Stimulated activated CD4-positive, alpha-beta T cell treated with anti-CD3 and anti-CD28 coated beads, Interleukin-1b, Interleukin-23, amount 100 ng/mL, for 24 hours (primary cell): ENCODE measurements at regions not wholly inside any gene's neighbourhood (a gene's known extent, or its start where the extent isn't known, plus 50 kb on each side); places are given as distances from the start of the nearest gene placed in this dataset.

ENCODE experiments used
- DNase-seq, 4 experiments: peaks; one replicate each; pipeline ENCODE4 v3.0.0-alpha.2; 2020; ENCODE audit warnings: low read depth in 4 of 4, low spot score in 1 of 4

DNA sequence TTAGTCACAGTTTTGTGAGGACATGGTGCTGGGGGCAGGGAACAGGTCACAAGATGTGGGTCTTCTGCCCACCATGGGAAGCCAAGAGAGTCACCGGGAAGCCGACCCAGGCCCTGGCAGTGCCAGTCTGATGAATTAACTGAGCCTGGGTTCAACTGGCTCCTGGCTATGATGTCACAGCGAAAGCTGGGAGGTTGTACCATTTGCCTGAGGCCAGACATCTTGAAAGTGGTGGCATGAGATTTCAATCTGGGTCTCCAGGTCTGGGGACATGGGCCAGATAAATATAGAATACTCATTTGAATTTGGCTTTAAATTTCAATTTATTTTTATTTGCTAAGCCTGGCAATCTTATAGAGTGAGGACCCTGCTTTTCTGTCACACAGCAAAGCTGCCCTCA lies 280.9 kb downstream of the NSG2 start:
- no peak for DNase-seq

DNA sequence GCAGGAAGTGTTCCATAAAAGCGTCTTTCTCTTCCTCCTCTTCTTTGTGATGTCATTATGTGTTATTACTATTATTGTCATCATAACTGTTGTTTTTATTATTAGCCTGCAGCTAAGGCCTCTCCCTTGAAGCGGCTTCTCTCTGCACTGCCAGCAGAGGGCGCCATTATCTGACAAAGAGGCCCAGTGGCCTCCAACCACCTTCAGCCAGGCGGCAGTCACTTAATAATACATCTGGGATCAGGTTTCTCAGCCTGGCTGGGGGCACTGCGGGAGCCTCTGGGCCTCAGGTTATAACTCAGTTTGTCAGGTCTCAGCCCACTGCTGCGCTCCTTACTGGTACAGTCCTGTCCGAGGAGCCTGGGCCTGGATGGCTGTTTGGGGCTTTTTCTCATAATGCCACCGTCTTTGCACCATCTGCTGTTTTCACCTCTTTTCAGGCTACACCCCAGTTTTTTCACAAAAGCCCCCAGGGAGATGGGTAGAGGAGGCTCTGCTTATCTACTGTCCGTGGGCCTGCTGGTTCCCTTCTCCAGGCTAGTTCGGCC lies 281.9 kb downstream of the NSG2 start:
- DNase-seq, result peak in 3 of 4 experiments; percentile 7 to 37 (median 23)

GRCh38 chr5:174327896-174328295 lies 282.4 kb downstream of the NSG2 start:
- no peak for DNase-seq

- DNase-seq, result no peak
These were observed 283.3 kb downstream of the NSG2 start for GRCh38 chr5:174328631-174329299.

DNA sequence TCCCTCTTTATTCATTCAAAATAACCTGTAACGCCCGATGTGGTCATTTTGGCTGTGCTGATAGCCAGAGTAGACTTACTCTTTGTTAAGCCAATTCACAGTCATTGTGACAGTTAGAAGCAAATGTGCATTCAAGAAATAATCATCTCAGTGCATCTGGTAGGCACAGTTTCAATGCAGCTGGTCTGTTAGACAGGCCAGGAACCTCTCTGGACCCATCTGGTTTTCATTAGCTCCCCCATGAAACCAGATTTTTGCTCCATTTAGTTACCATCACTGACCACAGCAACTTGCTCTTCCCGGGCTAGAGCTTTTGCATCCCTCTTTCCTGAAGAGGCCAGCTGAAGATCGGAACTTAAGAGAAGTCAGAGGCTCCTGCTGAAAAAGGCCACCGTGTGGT lies 284.2 kb downstream of the NSG2 start:
- DNase-seq, result no peak

DNA sequence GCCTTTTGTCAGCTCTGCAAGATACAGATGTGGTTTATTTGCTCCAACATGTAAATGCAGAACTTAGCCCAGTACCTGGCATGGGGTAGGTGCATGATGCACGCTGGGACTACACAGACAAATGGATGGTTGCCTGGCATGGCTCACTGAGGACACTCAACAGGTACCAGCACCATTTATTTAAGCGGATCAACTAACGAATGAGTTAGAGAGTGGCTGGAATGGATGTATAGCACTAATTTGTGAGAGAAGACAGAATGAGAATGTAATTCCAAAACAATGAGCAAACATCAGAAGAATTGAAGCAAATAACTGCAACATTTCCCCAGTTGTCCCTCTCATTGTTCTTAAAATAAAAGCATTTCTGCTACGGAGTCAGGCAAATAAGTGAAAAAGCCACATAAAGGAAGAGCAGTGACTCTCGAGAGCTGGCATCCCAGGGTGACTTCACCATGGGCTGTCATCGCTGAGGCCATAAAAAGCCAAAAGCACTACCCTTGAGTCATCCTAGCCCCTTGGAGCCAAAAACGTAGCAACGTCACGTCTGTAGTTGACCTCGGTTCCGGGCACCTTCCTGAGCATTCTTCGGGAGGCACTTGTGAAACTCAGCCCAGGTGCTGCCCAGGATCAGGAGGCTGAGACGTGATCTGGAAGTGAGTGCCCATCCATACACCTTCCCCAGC lies 290.3 kb downstream of the NSG2 start:
- DNase-seq, result no peak

DNA sequence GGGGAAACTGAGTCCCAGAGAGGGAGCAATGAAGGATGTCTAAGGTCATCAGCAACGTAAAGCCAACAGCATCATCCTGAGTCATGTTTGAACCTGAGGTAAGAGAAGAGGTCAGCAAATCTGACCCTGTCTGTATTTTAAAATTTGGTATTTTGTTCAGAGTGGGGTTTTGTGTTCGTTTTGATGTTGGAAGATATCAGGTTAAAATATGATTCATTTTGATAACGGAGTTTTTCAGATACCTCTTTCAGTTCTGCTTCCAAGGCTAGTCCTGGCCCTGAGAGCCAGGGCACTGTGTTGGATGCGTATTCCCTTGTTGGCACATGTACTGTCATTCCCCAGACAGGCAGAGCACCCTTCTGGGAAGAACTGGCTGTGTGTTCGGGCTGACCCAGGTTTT lies 291.0 kb downstream of the NSG2 start:
- DNase-seq, result no peak

- DNase-seq, result no peak
These were observed 292.0 kb downstream of the NSG2 start for GRCh38 chr5:174337276-174338184.

- no peak for DNase-seq
These were observed 292.9 kb downstream of the NSG2 start for GRCh38 chr5:174338185-174339010.

- no peak for DNase-seq
These were observed 293.6 kb downstream of the NSG2 start for GRCh38 chr5:174339130-174339529.

- DNase-seq, result no peak
These were observed 294.7 kb downstream of the NSG2 start for GRCh38 chr5:174340226-174340625.

DNA sequence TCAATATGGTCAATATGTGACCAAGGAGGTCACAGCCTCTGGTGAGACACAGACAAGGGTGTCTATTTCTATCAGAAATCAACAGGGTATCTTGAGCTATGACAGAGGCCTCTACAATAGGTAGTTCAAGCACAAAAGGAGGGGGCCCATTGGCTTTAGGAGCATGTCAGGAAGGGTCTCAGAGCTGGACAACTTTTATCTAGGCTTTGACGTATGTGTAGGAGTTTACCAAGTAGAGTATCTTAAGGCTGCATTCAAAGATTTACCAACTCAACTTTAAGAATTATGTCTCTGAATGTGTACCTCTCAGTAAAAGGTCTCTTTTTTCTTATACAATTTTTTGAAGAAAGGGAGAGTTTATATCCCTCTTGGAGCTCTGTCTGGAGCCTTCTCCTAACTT lies 297.2 kb downstream of the NSG2 start:
- no peak for DNase-seq

DNA sequence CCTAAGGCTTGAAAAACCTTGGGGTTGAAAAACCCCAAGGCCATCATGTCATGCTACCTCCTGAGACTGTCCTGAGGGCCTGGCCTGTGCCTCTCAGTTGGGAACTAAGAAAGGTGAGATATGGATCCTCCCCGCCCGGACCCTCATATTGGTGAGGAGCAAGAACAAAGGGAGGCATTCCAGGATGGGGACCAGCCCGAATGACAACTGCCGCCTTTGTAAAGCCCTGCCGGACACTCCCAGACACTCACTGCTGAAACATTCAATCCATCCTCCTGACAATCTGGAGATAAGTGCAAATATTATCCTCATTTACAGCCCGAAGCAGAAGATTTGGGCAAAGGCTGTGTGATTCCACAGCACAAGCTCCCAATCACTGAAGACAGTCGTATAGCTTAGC lies 298.3 kb downstream of the NSG2 start:
- no peak for DNase-seq

DNA sequence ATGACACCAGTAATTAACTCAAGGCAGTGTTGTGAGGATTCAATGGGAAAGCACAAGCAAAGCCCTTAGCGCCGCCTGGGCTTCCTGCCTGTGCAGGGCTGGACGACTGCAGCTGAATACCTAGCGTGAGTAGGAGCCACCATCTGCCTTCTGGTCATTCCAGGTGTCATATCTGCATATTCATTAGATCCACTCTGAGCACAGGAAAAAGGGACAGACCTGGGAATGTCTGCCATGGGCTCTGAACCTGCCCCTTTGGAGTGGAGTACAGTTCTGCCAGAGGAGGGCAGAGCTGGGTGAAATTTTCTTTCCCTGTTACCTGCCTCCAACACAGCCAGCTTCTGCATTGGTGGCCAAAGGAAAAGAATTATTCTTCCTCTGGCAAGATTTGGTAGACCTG lies 298.8 kb downstream of the NSG2 start:
- DNase-seq, result no peak

DNA sequence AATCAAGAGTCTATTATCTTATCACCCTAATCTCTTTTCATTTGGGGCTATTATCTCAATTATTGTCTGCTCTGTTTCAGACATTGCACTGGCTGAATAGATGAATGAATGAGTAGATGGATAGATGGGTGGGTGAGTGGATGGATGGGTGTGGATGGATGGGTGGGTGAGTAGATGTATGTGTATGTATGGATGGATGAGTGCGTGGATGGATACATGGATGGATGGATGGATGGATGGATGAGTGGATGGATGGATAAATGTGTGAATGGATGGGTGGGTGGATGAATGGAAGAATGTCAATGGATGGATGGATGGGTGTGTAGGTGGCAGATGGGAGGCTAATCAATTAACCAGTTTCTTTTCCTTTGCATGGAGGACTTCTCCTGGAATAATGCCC lies 301.7 kb downstream of the NSG2 start:
- DNase-seq, result no peak

DNA sequence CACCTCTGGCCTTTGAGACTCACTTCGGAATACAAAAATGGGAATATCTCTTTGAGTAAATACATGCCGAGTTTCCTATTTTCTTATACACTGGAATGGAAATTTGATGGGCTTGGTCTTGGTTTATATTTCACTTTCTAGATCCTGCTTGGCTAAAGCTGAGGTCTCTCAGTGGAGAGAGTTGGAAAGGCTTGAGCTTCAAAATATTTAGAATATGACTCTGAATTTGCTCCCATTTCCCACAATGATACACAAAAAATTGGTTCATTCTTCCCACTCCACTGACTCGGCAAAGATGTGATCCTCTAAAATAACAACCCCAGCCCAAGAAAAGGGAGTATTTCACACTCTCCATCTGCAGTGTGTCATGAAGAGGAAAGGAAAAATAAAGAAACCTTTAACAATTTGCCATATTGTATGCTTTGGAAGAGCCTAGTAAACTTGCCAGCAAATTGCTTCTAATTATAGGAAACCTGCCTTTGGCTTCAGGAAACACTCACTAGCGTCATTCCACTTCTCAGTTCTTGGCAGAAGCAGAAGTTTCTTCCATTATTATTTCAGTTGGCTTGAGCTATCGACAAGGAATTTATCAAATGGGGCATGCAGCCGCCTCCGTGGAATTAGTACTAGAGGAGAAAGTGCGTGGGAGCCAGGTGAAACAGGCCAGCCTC lies 302.9 kb downstream of the NSG2 start:
- no peak for DNase-seq

- DNase-seq, result no peak
These were observed 307.2 kb downstream of the NSG2 start for GRCh38 chr5:174352681-174353080.

- DNase-seq, result no peak
These were observed 309.1 kb downstream of the NSG2 start for GRCh38 chr5:174354571-174354970.

DNA sequence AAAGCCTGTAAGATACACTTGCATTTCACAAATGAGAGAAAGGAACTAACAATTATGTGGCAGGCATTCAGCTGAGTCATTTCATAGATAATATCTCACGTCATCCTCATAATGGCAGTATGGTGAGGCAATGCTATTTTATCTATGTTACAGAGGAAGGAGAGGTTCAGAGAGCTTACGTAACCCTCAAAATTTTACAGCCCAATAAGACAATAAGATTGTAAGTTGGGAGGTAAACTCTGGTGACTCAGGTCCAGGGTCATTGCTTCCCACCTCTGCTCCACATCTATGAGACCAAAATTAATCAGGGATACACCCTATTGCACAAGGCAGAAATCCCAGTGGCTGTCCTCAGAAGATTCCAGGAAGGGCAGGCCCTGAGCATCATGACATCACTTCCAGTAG lies 309.7 kb downstream of the NSG2 start:
- DNase-seq, result no peak

GRCh38 chr5:174355995-174356394 lies 310.5 kb downstream of the NSG2 start:
- DNase-seq, result no peak
